ENCODE measurements at regions not wholly inside any gene's neighbourhood (a gene's known extent, or its start where the extent isn't known, plus 50 kb on each side); places are given as distances from the start of the nearest gene placed in this dataset.

GRCh38 chr12:38159591-38160317 lies 156.8 kb upstream of the ALG10B start:
- Histone ChIP-seq H2BK5ac (ENCODE audit: low read depth, low read length) (no peak overlapping the region), H3K56ac (replicated peaks; ENCODE audit: insufficient read length, low read depth, low read length) (no peak overlapping the region), H2BK20ac (ENCODE audit: low read length) (no peak overlapping the region), H3K14ac (ENCODE audit: insufficient read length) (no peak overlapping the region), H3K23me2 (ENCODE audit: low read depth, low read length) (no peaks in the 10 kb centered on the region; the same call in 1 of the 2 replicates), H3K9me3 (ENCODE audit: insufficient read depth in 2 of 2, low read depth in 1 of 2, low read length in 1 of 2) (peaks cover 43 to 93% of the 10 kb centered on the region in 2 experiments; a peak in 3 of 4 replicates), H2BK12ac (ENCODE audit: low read depth, low read length) (no peak overlapping the region), H4K5ac (ENCODE audit: insufficient read length, low read depth, low read length) (no peak overlapping the region), H2AFZ (ENCODE audit: low read length) (no peak overlapping the region), H2AK5ac (ENCODE audit: low read depth, low read length) (no peak overlapping the region), H3K27ac (ENCODE audit: low read depth, low read length) (no peak overlapping the region), H3K79me2 (ENCODE audit: control insufficient read depth in 1 of 2, insufficient read depth in 2 of 2, low read length in 2 of 2) (no peaks in the 10 kb centered on the region), H3K4ac (replicated peaks; ENCODE audit: insufficient read length, low read depth, low read length) (no peak overlapping the region), H3K4me1 (replicated peaks in 1 of 4; ENCODE audit: control insufficient read depth in 3 of 4, insufficient read depth in 4 of 4, low read length in 3 of 4) (no peaks in the 10 kb centered on the region), H3K23ac (ENCODE audit: insufficient read length) (no peak overlapping the region), H4K20me1 (replicated peaks in 1 of 2; ENCODE audit: control insufficient read depth in 1 of 2, insufficient read depth in 2 of 2, low read length in 2 of 2) (no peaks in the 10 kb centered on the region), H4K8ac (ENCODE audit: extremely low read depth, insufficient read depth, low read length) (no peak overlapping the region), H3K36me3 (ENCODE audit: control insufficient read depth in 2 of 4, insufficient read depth in 4 of 4, low read length in 3 of 4) (no peaks in the 10 kb centered on the region), H3K4me2 (ENCODE audit: insufficient read depth in 1 of 2, low read depth in 2 of 2, low read length in 2 of 2) (no peak overlapping the region), H4K91ac (replicated peaks; ENCODE audit: insufficient read length, low read length) (no peak overlapping the region), H3K4me3 (ENCODE audit: extremely low read depth in 1 of 4, insufficient read depth in 2 of 4, low read depth in 3 of 4, low read length in 4 of 4) (no peak overlapping the region), H3K18ac (ENCODE audit: extremely low read depth, low read length) (no peak overlapping the region), H3K27me3 (replicated peaks in 1 of 4; ENCODE audit: control insufficient read depth in 3 of 4, extremely low read depth in 1 of 4, insufficient read depth in 3 of 4, low read length in 3 of 4) (no peaks in the 10 kb centered on the region), H2BK120ac (replicated peaks; ENCODE audit: low read depth, low read length) (no peak overlapping the region), H2BK15ac (ENCODE audit: low read length) (no peak overlapping the region), H3K9ac (replicated peaks in 1 of 4; ENCODE audit: extremely low read depth in 1 of 4, low read depth in 3 of 4, low read length in 3 of 4) (no peak overlapping the region), H3K79me1 (ENCODE audit: low read depth, low read length) (no peaks in the 10 kb centered on the region)
- FAIRE-seq (no peak), DNase-seq (ENCODE audit: low read depth in 1 of 2, low spot score in 2 of 2) (no peak)
- TF ChIP-seq EZH2 (IDR thresholded peaks at IDR 0.05; ENCODE audit: low read depth, low read length, severe bottlenecking) = no peak
- no peak for TF ChIP-seq HDAC6 (IDR thresholded peaks at IDR 0.05; ENCODE audit: low read depth, low read length)
- TF ChIP-seq EP300 (IDR thresholded peaks at IDR 0.05; ENCODE audit: borderline replicate concordance in 1 of 2, low read depth in 2 of 2, low read length in 2 of 2) = no peak
- no peak for TF ChIP-seq JUN (IDR thresholded peaks at IDR 0.05; ENCODE audit: low read depth, low read length)
- no peak for TF ChIP-seq PHF8 (conservative IDR thresholded peaks at IDR 0.05; ENCODE audit: low read depth, low read length)
- WGBS, 2 experiments (ENCODE audit: extremely low coverage in 1 of 2, insufficient coverage in 1 of 2, insufficient read length in 1 of 2, insufficient replicate concordance in 2 of 2, low coverage in 1 of 2, low lambda C conversion rate in 2 of 2, missing lambda C conversion rate in 1 of 2) = 85% methylated on average over 27 of the region's 39 CpGs; no CpG with 5 or more reads in 1 of the 2 experiments
- POLR2A ChIA-PET (ENCODE audit: partially characterized antibody) = no interaction called here
- CTCF ChIA-PET (ENCODE audit: partially characterized antibody) = no interaction called here
